ENCODE measurements at regions not wholly inside any gene's neighbourhood (a gene's known extent, or its start where the extent isn't known, plus 50 kb on each side); places are given as distances from the start of the nearest gene placed in this dataset.
A peak's percentile ranks its signal among the peaks of the same experiment; 100 is the strongest.
"Not testable (repeated sequence)": the region's sequence is repeated elsewhere in the genome, so short reads cannot be mapped to it uniquely, and the experiment has no call there.

DNA sequence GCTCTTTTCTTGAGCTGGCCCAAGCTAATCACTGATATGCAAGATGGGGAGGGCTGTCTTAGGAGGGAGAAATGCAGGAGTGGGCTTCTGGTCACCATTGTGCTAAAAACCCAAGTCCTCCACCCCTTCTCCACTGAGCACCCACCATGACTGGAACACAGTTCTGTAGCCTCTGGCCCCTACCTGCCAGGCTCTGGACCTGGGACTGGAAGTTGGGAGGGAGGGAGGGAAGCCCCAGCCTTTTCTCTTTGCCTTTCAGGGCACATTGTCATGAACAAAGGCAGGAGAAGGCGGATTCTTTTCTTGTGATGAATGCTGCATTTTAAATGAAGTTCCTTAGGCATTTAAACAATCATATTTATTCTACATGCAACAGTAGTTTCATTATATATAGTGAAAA is 559.1 kb upstream of the TRPC7 start:
- DNase-seq (ENCODE audit: low spot score): no peak

- no peak for DNase-seq (ENCODE audit: low spot score)
These were observed 545.3 kb upstream of the TRPC7 start for GRCh38 chr5:136910625-136911024.

DNA sequence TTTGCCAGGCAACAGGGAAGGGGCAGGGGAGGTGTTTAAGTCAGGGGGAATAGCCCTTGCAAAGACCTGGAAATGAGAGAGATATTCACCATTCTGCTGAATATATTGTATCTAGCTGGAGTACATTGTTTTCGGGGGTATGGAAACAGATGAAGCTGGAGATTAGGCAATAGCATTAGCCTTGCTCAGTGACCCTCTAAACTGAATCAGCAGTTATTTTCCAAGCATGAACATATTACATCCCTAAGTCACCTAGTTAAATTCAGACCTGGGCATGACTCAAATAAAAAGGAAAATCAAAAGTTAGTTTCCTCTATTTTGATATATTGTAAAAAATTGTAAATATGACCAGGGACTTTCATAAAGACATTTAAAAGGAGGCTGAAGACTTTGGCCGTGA is 544.6 kb upstream of the TRPC7 start:
- no peak for DNase-seq (ENCODE audit: low spot score)

GRCh38 chr5:136907371-136907770 is 542.0 kb upstream of the TRPC7 start:
- no peak for DNase-seq (ENCODE audit: low spot score)

GRCh38 chr5:136906545-136906944 is 541.2 kb upstream of the TRPC7 start:
- DNase-seq (ENCODE audit: low spot score): no peak

DNA sequence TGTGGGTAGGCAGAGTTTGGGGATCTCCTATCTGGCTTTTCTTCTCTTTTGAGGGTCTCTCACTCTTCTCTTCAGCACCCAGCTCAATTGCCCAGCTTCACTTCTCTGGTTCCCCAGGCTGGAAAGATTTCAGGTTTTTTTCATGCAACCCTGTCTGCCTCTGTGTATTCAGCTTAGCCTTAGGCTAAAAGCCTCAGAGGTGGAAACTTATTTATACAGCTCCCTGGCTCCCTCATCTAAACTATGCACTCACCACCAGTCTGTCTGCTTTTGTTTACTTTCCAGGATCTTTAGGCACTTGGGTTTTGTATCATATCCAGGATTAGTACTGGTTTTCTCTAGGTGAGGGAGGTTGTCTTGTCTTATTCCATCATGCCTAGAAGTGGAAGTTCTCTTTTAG is 540.2 kb upstream of the TRPC7 start:
- no peak for DNase-seq (ENCODE audit: low spot score)

GRCh38 chr5:136894070-136894469 is 528.7 kb upstream of the TRPC7 start:
- no peak for DNase-seq (ENCODE audit: low spot score)

DNA sequence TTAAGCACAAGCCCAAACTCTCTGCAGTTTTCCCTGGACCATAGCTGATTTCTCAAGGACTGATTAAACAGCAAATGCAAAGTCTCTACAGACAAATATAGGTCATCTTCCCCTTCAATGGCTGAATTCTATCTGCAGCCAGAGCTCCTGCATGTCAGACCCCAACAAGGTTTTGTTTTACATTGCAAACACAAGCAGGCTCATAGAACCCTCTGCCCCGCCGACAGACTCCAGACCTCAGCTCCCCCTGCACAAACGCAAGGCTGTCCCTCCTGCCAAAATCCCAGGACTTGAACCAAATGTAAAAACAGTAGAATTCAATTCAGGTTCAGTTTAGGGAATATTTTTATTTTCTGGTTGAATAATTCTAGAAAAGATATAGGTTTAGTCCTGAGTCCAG is 526.7 kb upstream of the TRPC7 start:
- no peak for DNase-seq (ENCODE audit: low spot score)

- DNase-seq (ENCODE audit: low spot score): no peak
These were observed 526.0 kb upstream of the TRPC7 start for GRCh38 chr5:136891175-136891972.

DNA sequence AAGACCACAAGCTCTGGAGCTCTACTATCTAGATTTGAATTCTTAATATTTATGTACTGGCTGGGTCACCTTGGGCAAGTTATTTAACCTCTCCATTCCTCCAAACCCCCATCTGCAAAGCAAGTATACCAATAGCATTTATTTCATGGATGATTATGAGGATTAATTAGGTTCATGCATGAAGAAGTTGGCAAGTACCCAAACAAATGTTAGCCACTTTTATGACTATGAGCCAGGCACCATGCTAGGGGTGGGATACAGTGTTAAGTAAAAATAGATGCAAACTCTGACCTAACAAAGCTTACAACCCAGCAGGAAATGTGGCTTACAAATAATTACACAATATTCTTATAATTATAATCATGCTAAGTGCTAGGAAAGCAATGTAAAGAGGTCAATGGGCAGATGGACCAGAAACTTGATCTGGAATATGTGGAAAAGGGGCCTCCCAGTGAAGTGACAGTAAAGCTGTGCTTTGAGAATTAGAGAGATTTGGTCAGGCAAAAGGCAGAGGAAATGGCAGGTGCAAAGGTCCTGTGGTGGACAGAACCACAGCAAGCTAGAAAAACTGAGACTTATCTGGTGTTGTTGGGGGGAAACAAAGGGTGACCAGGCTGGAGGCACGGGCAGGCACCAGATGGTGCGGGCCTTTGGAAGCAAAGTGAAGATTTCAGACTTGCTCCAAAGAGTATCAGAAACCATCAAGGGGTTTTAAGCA is 525.2 kb upstream of the TRPC7 start:
- no peak for DNase-seq (ENCODE audit: low spot score)

- no peak for DNase-seq (ENCODE audit: low spot score)
These were observed 521.3 kb upstream of the TRPC7 start for GRCh38 chr5:136886608-136887007.

- DNase-seq (ENCODE audit: low spot score): no peak
These were observed 499.6 kb upstream of the TRPC7 start for GRCh38 chr5:136864960-136865359.

DNA sequence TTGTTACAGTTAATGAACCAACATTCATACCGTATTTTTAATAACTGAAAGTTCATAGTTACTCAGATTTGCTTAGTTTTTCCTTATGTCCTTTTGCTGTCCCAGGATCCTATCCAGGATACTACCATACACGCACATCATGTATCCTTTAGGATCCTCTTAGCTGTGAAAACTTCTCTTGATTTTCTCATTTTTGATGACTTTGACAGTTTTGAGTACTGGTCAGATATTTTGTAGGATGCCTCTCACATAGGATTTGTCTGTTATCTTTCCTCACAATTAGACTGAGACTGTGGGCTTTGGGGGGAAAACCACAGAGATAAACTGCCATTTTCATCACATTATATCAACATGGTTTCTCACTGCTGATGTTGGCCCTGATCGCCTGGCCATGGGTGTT is 491.3 kb upstream of the TRPC7 start:
- no peak for DNase-seq (ENCODE audit: low spot score)

DNA sequence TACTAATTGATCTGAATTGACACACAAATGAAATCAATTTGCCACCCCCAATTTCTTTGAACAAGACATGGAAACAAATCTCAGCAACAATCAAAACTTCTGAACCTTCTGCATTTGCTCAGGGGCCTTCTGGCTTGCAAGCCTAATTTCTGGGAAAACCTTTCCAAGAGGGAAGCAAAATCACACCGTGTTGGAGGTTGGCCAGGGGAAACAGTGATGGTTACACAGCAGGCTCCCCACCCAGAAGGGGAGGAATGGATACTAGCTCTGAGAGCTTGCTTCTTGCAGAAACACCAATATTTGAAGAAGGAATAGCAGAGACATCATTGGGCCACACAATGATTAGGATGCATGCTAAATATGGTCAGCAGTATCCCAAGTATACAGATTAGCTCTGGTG is 488.6 kb upstream of the TRPC7 start:
- DNase-seq (ENCODE audit: low spot score): no peak

- DNase-seq (ENCODE audit: low spot score): no peak
These were observed 475.3 kb upstream of the TRPC7 start for GRCh38 chr5:136840601-136841000.

- DNase-seq (ENCODE audit: low spot score): no peak
These were observed 470.7 kb upstream of the TRPC7 start for GRCh38 chr5:136836093-136836492.

DNA sequence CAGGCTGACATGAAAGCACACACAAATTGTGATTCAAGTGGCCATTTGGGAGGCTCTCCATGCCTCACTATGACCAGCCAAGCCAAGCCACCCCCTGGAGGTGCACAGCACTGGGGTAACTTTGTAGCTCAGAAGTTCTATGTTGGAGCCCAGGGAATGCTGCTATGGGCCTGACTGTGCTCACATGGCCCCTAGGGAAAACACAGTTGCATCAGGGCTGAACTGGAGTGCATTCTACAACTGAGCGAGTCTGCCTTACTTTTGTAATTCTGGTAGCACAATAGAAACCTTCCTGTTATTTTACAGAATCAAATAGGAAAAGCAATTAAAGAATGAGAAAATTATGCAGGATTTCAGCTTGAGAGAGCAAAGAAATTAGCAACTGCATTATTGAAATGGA is 455.5 kb upstream of the TRPC7 start:
- no peak for DNase-seq (ENCODE audit: low spot score)

DNA sequence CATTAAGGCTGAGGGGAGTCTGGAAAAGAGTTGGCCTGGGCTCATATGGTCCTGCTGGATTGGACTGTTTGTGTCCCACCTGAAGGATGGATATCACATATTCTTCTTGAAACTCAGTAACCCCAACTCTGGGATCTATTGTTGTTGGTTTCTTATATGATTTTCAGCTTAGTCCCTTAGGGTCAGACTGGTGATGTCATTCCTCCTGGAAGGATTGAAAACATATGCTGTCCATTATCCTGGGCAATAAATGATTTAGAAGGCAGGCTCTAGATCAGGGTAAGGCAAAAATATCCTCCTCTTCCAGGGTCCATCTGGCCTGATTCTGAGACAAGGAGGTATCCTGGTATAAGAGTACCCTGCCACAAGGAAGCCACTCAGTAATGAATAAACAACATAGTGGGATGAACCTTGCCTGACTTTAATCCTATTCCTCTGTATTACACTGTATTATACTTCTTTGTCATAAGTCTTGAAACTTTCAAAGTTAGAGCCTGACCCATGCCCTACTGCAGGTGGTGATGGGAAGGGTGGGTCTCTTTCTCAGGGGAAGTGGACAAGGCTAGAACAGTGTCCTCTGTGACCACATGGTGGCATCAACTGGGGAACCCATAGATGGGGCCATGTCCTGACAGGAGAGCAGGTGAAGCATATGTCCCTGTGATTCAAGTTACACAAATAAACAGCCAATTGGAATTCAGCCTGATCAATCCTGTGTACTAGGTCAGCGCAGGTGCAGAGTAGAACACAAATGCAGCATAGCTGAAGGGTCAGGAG is 454.4 kb upstream of the TRPC7 start:
- no peak for DNase-seq (ENCODE audit: low spot score)

DNA sequence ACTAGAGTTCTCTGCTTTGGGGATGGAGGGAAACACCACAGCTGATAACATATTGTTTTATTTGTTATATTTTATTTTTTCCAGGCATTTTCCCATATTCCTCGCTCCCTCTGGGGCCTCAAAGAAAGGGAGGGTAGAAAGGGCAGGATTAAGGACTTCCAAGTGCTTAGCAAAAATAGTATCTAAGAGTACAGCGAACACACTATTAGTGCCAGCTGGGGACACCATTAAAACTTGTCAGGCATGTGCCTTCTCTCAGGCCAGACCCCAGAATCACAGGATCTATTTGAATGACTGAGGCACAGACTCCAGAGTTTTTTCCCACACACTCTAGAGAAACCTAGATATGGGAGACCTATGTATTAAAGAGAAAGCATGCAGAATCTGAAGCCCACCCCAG is 451.0 kb upstream of the TRPC7 start:
- no peak for DNase-seq (ENCODE audit: low spot score)

DNA sequence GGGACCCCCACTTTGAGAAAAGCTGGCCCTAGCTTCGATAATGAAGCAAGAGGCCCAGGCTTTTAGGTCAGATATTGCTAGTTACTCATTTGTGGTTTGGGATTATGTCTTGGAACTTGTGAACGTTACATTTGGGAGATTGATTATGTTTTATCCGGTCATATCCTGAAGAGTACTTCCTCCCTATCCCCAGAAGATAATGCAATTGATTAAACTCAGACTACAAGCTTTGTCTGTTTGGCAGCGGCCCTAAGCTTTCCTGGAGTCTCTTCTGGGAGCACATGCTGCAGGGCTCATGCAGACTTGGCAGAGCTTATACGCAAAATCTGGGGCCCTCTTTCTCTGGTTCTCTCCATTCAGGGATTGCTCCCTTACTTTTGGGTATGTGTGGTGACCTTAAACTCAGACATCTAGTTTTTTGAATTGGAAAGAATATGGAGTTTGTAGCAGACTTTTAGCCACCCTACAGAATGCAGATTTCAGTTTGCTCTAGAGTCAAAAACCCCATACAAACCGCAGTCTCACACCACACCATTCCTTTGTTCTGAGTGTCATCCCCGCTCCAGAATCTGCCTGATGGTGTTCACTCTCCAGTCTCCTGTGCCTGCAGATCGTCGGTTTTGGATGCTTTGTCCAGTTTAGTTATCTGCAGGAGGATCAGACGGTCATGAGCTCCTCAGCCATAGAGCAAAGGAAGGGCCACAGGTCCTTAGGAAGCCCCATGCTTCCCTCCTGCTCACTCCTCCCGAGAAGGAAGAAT is 449.5 kb upstream of the TRPC7 start:
- DNase-seq (ENCODE audit: low spot score): peak; percentile 60

DNA sequence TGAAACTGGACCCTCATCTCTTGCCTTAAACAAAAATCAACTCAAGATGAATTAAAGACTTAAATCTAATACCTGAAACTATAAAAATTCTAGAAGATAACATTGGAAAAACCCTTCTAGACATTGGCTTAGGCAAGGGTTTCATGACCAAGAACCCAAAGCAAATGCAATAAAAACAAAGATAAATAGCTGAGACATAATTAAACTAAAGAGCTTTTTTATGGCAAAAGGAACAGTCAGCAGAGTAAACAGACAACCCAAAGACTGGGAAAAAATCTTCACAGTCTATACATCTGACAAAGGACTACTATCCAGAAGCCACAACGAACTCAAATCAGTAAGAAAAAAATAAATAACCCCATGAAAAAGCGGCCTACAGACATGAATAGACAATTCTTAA is 446.9 kb upstream of the TRPC7 start:
- DNase-seq (ENCODE audit: low spot score): not testable (repeated sequence)

DNA sequence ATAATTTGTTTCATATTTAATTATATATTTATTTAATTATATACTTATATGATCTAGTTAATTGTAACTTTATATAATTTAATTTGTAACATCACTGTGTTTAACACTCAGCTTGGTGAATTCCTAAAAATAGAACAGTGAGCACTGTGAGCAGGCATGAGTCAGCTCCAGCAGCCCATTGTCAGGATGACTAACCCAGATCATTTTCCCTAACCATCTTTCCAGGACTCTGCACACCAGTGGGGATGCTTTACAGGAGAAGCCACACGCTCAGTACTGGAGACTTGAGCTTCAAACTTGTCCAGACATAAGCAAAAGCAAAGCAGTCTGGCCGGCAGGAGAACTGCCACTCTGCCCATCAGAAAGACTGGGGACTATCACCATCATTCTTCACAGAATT is 446.2 kb upstream of the TRPC7 start:
- peak; percentile 86 for DNase-seq (ENCODE audit: low spot score)

Measured in AG08395 (cell line).